ENCODE measurements at regions not wholly inside any gene's neighbourhood (a gene's known extent, or its start where the extent isn't known, plus 50 kb on each side); places are given as distances from the start of the nearest gene placed in this dataset.
"Not testable (repeated sequence)": the region's sequence is repeated elsewhere in the genome, so short reads cannot be mapped to it uniquely, and the experiment has no call there.

DNA sequence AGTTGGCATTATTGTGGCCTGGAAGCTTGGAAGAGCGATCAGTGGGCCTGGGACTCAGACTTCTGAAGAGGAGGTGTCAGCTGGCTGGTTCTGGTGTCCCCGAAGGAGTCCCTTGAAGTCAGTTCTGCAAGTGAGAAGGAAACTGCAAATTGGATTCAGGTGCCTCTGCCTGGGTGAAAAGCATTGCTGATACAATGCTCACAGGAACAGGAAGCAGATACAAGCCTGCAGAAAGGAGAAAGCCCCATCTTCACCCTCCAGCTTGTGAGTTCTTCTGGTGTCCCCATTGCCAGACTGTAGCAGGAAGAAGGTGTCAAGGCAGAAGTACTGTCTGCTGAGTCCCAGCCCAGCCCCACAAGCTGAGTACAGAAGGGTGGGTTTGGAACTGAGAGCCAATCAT is 271.3 kb downstream of the PLOD2 start:
- no peak for DNase-seq (ENCODE audit: low spot score)
- FAIRE-seq: no peak

DNA sequence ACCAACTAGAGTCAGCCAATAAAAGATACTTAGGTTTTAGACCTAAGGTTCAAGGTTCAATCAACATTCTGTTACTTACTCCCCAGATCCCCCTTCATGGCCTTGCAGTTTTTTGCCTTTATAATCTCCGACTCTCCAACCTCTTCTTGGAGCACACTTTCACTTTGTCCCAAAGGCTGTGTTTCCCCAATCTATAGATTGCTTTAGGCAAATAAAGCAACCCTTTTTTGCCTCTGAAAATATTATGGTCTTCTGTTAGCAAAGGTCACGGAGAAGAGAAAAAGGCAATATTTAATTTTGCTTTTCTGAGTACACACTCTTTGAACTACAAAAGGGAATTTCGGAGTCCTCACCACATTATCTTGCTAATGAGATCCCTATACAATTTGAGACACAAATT is 268.1 kb downstream of the PLOD2 start:
- FAIRE-seq (no peak), DNase-seq (ENCODE audit: low spot score) (no peak)

DNA sequence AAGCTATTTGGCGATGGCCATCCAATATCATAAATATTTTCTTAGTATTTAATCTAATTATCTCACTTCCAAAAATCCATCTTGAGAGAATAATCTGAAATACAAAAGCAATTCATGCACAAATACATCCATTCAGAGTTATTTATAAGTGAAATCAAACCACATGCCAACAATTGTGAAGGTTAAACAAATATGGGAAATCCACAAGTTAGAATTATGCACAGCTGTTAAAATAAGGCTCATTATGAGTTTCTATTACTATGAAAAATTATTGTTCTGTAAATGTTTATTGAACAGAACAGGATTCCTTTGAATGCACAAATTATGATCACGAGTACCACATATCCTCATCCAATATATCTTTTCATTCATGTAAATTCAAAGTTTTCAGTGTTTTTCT is 267.7 kb downstream of the PLOD2 start:
- DNase-seq (ENCODE audit: low spot score): no peak

DNA sequence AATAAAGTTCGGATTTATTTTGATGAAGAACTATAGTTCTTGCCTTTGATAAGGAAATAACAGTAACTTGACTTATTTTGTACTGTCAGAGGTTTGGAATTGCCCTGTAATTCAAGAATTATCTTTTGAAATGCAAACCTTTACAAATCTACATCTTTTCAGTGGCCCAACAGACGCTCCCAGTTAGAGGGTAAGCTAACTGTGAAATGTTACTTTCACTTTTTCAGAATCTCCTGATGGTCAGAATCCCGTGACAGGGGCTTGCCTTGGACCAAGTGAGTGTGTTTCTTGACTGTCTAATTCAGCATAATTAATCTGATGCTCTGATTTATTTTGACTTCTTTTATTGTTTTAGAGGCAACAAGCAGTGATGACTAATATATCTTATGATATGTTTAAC is 262.5 kb downstream of the PLOD2 start:
- FAIRE-seq: no peak
- no peak for DNase-seq (ENCODE audit: low spot score)

More for the DNA sequence above, 267.7 kb downstream of the PLOD2 start:
- no peak for FAIRE-seq

DNA sequence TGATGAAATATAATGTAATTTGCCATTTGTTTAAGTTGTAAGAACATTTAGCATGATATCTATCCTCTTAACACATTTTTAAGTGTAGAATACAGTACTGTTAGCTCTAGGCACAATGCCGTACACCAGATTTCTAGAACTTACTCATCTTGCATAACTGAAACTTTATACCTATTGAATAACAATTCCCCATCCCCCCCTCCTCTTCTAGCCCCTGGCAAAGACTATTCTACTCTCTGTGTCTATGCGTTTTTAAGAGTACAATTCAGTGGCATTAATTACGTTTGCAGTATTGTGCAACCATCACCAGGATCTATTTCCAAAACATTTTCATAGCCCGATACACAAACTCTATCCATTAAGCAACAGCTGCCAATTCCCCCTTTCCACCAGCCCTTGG is 261.7 kb downstream of the PLOD2 start:
- DNase-seq (ENCODE audit: low spot score) (no peak), FAIRE-seq (no peak)

DNA sequence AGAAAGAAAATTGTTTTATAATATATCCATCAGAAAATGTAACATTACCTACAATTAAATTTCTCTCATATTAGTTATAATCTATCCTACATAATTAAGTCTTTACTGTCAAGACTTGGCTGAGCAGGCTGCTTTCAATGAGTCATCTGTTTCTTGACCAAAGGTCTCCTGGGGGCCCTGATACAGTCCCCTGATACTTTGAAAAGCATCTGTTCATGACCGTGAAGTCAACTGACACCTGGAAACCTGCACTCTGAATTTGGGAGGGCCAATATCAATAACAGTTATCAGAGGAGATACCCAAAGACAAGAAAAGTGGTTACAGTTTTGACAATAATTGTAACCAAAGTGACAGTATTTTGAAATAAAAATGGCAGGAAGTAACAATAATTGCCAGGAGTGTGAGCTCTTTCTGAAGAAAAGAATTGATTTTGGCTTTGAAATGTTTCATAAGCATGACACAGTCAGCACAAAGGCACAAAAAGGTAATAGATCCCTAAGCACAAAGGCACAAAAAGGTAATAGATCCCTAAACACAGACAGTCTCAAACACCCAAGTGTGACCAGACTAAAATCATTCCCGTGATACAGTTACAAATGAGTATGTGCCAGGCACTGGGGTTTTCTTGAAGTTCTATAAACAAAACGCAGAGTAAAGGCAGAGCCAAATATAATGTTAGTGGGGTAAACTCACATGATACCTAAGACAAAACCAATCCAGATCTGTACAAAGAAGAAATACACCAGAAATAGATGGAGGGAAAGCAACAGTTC is 260.7 kb downstream of the PLOD2 start:
- no peak for FAIRE-seq
- DNase-seq (ENCODE audit: low spot score): no peak

DNA sequence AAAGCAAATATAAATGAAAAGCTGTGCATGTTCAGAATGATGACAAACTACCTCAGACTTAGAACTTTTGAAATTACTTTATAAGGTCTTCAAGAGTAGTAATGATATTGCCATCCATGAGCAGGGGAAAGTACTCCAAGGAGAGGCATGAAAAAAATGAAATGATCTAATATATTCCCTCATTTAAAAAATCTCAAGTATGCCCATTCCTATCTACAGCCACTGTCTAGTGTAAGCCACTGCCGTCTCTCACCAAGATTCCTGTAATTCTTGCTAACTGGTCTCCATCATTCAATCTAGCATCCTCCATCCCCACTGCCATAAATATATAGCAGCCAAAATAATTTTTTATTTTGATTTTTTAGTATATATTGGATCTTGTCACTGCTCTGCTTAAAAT is 258.8 kb downstream of the PLOD2 start:
- FAIRE-seq (no peak), DNase-seq (ENCODE audit: low spot score) (no peak)

DNA sequence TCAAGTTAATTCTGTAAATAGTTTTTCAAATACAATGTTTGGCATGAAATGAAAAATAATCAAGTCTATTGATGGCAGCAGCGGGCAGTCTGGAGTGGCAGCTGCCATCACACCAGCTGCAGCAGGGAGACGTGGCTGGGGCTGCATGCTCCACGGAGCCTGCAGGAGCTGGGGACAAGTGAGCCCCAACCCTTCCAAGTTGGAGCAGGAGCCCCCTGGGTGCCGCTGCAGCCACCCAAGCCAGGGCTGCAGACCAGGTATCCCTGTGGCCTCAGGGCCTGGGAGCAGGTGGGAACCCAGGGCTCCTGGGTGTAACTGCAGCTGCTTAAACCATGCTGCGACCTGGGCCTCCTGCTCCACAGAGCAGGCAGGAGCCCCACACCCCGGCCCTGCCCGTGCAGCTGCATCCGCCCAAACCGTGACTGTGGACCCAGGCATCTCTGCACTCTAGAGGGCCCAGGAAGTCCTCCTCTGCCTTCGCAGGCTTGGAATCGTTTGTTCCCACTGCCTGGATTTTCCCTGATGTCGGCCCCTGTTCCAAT is 257.4 kb downstream of the PLOD2 start:
- DNase-seq (ENCODE audit: low spot score) (no peak), FAIRE-seq (no peak)

DNA sequence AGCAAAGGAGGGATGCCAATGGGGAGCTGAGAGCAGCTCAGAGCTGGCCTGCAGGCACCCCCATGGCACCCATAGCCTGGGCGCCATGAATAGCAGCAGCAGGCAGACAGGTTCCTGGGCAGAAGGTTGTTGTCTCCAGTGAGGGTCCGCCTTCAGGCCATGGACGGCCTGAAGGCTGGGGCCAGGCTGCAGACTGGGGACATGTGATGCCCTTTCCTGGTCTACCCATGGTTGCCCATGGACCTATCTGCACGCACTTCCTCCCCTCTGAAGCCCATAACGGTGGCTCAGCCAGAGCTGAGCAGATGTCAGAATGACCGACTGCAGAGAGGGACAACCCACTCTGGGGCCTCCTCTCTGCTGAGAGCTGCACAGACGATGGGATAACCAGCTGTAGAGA is 256.8 kb downstream of the PLOD2 start:
- FAIRE-seq (no peak), DNase-seq (ENCODE audit: low spot score) (no peak)

DNA sequence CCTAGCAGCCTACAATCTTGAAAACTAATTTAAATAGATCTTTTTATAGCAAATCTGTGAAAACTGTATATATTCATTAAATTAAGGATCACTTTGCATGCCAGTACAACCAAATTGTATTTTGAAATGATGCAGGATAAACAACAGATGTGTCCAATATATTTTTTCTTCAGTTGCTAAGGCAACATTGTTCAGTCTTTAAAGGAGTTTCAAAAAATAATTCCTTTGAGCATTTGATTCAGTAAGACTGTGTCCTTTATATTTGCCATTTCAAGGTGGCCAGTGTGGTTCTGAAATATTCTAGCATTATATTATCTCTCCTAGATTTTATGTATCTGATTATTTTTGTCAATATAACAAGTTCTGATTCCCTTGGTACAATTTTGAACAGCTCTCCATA is 254.7 kb downstream of the PLOD2 start:
- FAIRE-seq: no peak
- DNase-seq (ENCODE audit: low spot score): no peak

DNA sequence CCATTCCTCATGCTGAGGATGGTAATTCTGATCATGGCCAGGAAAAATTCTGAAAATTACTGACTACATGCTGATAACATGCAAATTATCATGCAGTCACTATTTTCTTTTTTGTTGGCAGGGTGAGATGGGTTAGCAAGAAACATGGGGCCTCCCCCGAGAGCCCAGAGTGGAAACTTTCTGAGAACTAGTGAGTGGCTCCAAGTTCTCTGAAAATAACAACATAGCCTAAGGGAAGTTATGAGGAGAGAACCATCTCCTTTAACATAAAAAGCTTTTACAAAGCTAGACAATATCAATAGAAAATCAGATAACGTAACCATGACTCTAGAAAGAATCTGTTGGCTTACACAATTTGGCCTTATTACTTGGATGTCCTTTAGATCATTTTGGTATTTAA is 254.2 kb downstream of the PLOD2 start:
- no peak for DNase-seq (ENCODE audit: low spot score)
- FAIRE-seq: no peak

DNA sequence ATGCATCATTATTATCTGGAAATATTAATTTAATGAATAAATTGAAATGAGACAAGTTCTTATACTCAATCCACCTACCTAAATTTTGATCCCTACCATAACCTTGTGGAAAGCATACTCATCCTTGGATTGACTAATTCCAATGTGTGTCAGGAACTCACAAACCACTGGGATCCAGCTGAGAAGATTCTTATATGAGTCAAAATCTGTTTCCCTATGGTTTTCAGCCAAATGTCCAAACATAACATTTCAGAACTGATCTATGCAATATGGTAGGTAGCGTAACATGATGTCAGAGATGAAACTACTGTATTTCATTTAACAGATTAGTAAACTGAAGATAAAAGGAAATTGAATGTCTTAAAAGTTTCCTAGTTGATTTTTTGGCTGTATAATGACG is 250.0 kb downstream of the PLOD2 start:
- FAIRE-seq: no peak
- DNase-seq (ENCODE audit: low spot score): no peak

DNA sequence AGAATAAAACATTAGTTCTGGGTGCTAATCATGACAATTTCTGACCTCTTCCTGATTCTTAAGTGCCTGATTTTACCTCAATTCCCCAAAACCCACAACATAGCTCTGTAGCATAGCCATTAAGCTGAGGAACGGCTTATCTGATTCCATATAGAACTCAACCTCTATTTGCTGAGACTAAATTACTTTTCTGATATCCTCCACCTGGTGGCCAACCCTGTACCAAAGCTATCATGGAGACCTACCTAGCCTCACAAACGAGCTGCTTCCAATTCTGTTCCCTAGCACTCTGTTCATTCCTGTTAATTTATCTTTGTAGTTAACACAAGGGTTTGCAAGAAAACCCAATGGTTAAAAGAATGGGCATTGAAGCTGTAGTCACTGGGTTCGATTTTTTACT is 245.2 kb downstream of the PLOD2 start:
- no peak for FAIRE-seq
- DNase-seq (ENCODE audit: low spot score): no peak

DNA sequence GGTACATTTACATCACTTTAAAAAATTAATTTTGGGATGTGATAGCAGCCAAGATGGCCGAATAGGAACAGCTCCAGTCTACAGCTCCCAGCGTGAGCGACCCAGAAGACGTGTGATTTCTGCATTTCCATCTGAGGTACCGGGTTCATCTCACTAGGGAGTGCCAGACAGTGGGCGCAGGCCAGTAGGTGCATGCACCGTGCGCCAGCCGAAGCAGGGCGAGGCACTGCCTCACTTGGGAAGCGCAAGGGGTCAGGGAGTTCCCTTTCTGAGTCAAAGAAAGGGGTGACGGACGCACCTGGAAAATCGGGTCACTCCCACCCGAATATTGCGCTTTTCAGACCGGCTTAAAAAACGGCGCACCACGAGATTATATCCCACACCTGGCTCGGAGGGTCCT is 233.2 kb downstream of the PLOD2 start:
- FAIRE-seq; DNase-seq (ENCODE audit: low spot score): not testable (repeated sequence)

DNA sequence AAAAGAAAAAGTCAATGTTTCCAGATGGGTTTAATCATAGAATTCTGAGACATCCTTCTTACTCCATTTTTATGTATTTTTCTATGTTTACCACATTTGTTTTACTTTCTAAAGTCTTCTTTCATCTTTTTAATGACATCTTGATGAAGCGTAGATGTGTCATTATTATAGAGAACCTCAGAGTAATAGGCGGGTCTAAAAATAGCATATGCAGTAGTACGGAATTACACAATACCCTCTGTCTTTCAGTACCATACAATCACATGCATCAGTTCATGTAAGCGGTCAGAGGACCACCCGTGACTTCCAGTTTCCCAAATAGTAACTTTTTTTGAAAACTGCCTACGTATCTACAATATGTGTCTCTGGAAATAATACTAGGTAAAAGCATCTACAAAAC is 224.0 kb downstream of the PLOD2 start:
- FAIRE-seq (no peak), DNase-seq (ENCODE audit: low spot score) (no peak)

DNA sequence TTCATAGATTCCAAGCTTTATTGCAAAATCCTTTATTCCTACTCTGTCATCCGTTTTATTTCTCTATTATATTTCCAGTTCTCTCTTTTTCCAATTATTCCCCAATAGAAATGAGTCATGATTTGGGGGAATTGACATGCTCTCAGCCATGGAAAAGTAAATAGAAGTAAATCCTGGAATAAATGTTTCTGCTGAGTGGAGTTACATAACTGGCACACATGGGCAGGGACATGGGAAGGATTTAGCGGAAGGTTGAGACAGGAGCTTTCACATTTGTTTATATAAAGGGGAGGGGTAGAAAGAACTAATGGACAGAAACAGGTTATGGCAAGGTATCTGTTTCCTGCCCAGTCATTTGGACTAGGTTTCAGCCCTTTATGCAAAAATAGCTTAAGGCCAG is 221.6 kb downstream of the PLOD2 start:
- FAIRE-seq (no peak), DNase-seq (ENCODE audit: low spot score) (no peak)

DNA sequence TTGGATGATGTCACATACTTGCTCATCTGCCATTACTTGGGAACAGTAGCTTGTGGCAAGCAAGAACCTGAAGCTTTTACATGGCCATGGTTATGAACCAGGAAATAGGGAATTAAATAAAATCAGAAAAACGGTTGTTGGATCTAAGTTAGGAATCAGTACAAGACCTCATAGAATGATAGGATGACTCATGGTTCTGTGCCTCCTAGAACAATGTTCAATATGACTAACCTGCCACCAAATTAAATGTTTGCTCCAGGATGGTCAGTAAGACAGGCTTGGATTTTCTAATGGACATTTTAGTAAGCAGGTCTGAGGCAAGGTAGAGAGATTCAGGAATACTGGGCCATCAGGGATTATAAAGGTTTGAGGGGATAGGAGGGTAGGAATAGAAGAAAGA is 218.9 kb downstream of the PLOD2 start:
- FAIRE-seq (no peak), DNase-seq (ENCODE audit: low spot score) (no peak)

DNA sequence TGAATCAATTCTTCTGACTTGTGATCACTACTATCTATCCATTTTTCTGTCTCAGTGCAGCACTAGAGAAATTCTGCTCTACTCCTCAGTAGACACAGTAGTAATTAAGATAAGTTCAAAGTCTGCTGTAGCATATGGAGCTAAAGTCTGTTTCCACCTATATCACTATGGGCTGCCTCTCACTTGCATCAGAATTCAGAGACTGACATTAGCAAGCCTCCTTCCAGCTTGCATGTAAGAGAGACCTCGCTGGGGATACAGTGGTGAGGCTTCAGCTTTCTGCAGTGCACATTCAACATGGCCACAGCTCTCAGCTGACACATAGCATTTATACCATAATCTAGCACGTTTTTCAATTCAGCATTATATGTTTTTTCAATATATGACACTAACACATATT is 217.0 kb downstream of the PLOD2 start:
- FAIRE-seq: no peak
- DNase-seq (ENCODE audit: low spot score): no peak

DNA sequence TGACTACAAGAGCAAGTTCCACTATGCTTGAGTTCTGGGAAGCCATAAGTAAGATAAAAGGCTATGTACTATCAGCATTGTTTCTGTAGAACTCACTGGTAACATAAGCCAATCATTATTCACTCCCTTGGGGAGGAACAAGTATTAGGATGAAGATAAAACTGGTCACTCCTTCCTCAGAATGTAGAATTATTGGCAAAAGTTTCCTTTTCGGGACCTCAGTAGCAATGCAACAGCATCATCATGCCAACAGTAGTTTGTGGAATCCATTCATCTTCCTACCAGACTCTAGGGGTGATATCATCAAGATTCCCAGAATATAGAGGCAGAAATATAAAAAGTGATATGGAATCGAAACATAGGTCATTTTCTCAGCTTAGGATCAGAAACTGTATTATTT is 209.5 kb downstream of the PLOD2 start:
- FAIRE-seq: no peak
- no peak for DNase-seq (ENCODE audit: low spot score)

DNA sequence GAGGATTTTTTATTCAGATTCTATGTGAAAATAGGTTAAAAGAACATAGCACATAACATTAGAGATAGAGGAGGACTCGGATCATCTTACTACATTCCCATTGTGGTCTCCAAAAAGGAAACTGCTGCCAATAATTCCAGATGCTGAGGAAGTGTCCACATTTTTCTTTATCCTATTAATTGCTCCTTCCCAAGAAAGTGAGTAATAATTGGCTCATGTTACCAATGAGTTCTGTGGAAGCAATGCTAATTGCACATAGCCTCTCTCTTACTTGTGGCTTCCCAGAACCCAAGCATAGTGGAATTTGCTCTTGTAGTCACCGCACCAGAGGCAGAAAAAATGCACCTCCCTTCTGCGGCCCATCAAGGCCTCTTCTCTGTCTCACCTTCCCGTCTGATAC is 208.4 kb downstream of the PLOD2 start:
- no peak for DNase-seq (ENCODE audit: low spot score)
- no peak for FAIRE-seq

DNA sequence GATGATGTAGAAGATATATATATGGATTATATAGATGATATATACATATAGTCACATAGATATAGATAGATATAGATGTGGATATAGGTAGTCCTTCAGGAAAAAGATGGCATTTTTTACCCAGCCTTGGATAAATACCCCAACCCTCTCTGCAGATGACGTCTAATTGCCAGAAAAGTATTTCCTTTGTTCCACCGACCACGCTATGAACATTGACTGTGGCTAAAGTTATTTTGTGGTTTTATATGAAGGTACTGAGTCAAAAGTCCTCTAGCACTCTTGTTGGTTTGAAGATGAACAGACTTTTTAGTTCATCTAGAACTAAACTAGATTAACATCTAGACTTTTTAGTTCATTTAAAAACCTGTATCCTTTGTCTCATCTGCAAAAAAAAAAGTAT is 207.7 kb downstream of the PLOD2 start:
- DNase-seq (ENCODE audit: low spot score): no peak
- FAIRE-seq: no peak

DNA sequence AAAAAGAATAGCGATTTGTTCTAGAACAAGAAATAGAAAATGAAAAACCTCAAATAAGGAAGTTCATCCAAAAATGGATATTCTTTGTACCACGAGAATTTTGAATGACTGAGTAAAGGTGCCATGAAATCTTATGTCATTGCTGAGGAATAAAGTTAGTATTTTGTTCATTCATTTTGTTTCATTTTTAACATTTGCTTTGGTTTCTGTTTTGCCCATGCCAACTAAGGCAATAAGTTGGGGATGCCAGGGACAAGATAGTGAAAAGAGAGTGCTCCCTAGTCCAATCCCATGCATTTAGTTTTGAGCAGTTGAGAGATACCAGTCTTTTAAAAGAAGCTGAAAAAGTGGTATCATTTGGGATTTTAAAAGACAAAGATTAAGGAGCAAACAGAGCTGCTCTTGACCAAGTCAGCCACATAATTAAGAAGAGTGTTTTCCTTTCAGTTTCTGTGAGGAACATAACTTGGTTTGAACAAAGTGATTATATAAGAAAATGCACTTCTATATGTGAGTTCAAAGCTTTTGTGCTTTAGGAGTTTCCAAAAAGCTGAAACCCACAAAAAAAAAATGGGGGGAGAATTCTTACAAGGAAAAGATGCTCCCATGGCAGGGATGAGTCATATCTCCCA is 201.4 kb downstream of the PLOD2 start:
- FAIRE-seq: no peak
- DNase-seq (ENCODE audit: low spot score): no peak

DNA sequence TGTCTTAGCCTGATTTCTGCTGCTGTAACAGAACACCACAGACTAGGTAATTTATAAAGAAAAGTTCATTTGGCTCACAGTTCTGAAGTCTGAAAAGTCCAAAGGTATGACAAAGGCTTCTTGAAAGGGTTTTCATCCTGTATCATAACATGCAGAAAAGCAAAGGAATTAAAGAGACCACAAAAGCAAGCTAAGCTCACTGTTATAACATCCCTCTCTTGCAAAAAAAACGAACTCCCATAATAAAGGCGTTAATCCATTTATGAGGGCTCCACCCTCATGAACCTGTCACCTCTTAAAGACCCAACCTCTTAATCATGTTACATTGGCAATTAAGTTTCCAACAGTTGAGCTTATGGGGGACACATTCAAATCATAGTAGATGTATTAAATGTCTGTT is 197.9 kb downstream of the PLOD2 start:
- no peak for FAIRE-seq
- no peak for DNase-seq (ENCODE audit: low spot score)

Measured in RCC 7860 (cell line).